DMS153 (cell line): ENCODE measurements at regions not wholly inside any gene's neighbourhood (a gene's known extent, or its start where the extent isn't known, plus 50 kb on each side); places are given as distances from the start of the nearest gene placed in this dataset.
A peak's percentile ranks its signal among the peaks of the same experiment; 100 is the strongest.

Experiments
- DNase-seq: peaks from one replicate; lab custom pipeline; 2025; lab: John Stamatoyannopoulos, UW

DNA sequence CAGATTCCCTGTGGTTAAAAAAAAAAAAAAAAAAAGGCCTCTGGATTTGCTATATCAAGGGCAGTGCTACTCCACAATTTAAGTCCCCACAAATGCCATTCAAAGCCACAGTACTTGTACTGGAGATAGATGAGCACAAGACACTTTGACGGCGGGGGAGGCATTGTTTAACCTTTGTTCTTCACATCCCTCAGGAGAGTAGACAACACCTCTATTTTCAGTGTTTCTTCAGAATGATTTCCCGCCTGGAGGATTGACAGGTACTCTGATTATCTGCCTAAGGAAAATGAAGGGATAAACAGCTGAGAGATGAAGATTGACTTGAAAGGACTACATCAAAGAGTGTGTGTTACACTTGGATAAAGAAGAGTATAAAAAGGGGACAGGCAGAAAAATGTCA is 58.7 kb downstream of the OTOL1 start:
- no peak for DNase-seq

DNA sequence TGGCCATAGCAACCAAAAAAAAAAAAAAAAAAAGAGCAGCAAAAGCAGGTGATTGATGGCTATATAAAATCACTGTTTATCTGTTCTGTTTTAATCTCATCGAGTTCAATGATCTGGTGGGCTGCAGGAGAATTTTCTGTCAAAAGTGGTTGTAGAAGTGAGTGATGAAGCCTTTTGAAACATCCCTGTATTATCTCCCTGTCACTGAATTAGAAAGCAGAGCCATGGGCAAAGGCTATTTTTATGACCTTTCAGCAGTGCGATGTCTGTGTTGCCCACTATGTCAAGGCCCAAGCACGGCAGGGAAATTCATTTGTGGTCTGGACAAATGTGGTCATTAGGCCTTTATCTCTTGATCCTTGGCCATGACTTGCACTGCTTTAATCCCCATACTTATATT is 59.9 kb downstream of the OTOL1 start:
- DNase-seq: no peak

DNA sequence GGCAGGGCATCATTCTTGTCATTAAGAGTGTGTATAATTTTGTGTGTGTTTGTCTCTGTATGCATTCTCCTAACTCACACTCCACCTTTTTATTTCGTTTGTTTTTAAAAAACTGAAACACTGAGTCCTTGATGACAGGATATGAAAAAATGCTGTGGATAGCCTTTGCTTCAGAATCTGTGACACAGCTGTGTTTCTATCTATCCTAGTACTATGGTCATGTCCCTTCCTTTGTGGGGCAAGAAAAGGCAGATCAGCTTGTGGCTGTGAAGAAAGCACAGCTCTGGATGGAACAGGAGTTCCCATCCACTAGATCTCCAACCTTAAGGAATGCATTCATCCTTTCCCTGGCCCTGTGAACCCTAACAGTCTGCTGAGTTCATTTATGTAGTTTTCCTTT is 60.3 kb downstream of the OTOL1 start:
- DNase-seq: no peak

DNA sequence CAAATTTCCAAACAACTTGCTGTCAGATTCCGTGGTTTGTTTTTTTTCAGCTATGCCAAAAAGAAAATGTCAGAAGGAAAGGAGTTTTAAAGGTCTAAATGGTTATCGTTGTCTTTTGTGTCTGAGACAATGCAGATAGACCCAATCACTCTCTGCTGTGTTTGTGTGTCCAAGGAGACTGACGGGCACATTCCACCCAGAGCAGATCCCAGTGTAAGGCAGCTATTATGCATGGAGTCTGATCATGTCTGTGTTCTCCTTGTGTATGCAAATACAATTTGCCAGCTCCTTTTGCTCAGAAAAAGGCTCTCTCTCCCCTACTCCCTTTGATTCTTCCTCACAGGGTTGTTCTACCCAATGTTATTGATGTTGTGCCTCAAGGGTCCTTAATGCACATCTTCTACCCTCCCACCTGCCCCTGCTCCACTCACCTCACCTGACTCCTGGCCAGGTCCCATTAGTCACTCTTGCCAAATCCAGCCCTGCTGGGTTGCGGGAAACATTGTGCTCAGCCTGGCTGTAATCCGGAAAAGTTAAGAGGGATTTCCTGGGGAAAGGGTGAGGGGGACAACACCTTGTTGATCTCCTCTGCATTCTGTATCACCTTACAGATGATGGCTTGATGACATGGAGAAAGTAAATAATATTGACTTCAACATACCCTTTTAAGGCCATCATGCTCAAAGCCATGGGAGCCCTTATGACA is 61.0 kb downstream of the OTOL1 start:
- DNase-seq: no peak

DNA sequence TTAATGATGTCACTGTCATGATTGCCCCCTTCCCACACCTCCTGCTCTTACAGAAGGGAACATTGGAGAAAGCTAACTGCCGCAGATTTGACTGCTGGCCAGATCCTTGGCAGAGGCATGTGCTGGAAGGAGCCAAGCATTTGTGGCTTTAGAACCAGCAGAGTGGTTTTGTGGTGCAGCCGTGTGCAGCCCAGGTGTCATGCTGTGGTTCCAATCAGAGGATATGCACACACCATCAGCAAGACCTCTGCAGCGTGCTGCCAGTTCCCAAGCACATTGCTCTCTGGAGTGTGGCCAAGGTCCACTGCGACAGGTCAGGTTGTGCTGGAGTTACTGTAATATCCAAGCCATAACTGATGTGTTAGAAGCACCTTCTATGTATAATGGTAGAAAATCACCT is 61.6 kb downstream of the OTOL1 start:
- no peak for DNase-seq

DNA sequence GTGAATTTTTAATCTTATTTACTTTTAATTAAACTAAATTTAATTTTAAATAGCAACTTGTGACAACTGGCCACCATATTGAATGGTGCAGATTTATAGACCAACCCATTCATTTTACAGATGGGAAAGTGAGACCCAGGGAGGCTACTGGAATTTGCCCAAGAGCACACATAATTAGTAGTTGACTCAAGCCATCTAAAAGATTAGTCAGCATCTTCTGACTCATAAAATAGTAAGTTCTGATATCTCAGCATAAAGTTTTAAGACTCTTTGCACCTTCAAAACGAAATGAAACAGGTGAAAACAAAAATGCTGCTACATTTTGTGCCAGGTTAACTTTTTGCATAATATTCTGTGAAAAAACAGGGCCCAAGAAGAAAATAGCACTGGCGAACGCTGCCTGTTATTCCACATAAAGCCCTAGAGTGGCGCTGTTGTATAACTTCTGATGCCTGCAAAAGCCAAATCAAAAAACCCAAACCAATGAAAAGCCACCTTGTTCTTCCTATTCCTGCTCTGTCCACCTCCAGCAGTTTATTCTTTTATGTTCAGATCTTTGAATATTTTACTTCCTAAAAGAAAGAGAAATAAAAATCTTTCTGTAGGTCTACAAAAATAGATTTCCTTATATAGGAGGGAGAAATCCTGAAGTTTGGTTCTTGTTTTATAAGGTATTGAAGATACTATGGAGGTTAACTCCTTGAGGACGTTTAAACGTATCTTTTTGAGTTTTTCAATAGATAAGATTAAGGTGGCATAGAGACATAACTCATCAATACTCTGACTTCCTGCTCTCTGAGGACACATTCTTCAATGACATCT is 62.8 kb downstream of the OTOL1 start:
- DNase-seq: no peak

DNA sequence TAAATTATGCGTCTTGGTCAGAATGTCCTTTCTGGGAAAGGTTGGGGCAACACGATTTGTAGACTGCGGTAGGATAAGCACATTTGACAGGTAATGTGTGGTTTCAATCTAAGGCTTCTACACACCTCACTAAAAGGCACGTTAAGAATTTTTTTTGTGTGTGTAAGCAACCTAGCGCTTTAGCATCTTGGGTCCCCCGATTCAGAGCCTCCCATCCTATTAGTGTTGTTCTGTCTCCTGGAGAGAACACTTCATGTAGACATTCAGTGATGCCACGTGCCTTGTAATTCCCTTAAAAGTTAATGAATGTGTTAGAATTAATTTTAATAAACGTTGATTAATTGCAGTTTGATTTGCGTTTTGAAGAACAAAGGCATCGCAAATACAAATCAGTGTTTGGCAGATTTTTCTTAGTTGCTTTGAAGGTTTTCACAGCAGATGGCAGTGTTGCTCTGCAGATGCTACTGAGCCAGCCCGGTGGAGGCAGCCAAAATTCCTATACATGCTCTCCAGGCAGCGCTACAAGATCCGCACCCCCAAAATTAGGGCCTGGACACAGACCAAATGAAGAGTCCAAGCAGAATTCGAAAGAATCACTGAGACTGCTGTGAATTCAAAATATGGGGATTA is 63.5 kb downstream of the OTOL1 start:
- peak; percentile 34 for DNase-seq

DNA sequence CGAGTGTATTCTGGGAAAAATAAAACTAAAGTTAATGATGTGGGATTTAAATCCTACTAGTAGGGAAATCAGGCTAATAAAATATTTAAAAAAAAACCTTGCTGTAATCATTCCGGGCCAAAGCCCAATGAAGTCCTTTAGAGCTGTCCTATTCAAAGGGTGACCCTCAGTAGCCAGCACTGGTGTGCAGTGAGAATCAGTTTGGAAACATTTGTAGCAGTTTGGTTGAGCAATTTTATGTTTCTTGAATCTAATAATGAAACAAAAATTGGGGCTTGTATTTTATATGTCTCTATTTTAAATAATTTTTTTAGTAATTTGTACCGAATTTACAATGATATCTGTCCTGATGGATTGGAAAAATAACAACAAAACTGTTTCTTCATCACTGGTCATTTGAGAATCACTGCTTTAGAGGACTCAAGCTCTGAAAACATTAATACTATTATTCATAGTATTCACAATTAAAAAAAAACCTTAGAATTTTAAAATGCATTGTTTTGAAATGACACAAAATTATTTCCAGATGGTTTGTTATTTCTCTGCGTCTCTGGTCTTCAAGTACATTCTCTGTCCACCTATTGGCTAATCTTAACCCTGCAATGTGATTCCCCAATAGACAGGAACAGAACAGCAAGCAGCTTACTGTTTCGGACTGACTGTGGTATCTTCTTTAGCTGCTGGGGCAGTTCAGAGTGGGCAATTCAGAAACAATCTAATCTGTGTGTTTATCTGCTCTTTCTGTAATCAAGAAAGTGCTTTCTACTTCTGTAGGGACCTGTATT is 71.2 kb downstream of the OTOL1 start:
- no peak for DNase-seq

DNA sequence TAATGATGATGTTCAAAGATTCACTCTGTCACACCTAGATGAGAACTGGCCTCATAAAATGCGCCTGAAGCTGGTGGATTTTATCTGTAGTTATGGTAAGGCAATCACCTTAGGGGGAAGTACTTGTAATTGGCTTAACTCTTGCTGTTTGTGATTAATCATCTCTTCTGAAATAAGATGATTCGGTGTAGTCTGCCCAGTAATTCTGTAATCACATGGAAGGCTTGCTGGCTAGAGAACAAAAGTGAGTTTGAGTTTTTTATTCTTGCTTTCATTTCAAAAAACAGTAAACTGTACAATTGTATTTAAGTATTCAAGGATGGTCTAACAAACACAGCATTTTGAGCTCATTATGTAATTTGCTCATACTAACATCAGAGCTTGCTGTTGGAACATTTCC is 72.1 kb downstream of the OTOL1 start:
- no peak for DNase-seq

DNA sequence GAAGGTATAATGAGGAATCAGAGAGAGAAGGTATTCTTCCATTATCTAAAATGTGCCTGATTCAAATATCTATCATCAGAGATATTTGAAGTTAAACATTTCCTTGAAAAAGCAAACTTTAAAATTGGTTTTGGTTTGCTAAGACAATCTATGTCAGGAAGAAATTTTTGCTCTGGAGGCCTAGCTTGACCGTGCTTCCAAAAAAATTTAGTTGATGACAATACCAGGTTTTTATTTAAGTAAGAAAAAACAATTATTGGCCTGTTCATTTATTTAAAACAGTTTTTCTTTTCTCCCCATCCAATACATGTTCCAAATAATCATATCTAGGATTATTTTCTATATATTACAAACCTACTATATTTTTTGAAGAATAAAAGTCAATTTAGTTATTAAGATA is 75.3 kb downstream of the OTOL1 start:
- no peak for DNase-seq

DNA sequence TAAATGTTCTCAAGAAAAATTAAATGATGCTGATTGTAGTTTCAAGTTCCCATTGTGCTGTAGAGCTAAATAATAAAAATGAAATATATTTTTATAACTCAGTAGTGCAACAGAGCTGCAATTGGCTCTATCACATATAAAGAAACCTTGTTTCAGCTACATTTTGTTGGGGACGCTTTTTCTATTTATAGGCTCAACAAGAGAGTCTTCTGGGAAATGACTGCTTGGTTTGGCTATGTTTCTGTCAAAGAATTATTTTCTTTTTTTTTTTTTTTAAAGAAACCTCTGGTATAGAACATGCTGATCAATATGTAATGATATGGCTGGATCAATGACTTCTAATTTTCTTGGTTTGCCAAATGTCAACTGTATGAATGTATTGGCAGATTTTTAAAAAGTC is 76.5 kb downstream of the OTOL1 start:
- DNase-seq: no peak

DNA sequence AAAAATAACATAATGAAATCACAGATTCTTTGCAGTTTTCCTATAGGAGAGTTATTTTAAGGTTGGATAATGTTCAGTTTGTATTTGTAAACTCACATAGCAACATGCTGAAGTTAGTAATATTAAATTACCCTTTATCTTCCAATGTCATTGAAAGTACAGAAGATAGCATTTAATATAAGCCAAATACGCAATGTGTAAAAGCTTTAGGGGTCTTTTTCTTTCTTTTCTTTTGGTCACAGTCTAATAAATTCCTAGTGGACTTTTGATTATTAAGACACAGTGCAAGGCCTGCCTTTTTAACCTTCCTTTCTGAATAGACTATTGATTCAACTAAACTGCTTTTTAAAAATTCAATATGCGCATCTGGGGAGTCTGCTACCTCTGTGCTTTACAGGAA is 79.3 kb downstream of the OTOL1 start:
- no peak for DNase-seq

DNA sequence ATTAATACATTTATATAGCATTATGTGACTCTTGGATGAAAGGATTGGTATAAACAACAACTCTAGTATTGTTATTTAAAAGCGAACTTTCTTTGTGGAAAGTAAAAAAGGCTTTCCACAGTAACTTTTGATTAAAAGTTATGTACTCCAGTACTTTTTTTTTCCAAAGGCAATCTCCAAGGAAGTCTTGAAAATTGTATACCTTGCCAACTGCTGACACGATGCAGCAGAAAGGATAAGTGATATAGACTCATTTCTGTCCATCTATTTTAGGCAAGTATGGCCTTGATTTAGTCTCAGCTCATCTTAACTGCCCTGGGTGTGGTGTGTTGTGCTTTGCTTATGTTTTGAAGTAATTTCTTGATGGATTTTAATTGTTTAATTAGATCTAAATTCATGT is 79.7 kb downstream of the OTOL1 start:
- DNase-seq: peak; percentile 57

DNA sequence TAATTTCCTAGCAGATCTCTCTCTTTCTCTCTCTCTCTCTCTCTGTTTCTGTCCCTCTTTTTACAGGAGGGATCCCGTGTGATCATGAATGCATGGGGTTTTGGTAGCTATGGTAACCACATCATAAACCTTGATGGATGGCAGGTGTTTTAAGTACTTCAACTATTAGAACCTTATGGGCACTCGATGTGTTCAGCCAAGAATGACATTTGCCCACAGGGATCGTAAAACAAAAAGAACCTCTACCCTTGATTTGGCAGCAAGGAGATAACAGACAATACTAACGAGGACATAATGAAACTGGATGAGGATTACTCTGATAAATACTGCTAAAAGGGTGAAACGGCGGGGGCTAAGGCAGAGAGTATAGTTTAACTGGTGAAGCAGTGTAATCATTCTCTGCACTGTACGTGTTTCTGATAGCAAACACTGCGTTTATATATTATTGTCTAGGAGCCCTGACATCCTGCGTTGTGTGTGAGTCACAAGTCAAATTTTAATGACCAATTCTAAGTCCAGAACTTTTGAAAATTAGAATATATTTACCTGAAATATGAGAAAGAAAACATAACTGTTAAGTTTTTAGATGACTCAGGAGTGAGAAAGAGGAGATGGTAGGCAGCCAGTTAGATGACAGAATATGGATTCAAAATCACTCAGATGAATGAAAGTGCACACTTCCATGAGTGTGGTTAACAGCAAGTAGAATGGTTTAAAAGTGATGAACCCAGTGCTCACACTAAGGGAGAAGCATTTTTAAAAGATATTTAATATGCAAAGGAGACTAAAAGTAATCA is 80.3 kb downstream of the OTOL1 start:
- peak; percentile 97 for DNase-seq

DNA sequence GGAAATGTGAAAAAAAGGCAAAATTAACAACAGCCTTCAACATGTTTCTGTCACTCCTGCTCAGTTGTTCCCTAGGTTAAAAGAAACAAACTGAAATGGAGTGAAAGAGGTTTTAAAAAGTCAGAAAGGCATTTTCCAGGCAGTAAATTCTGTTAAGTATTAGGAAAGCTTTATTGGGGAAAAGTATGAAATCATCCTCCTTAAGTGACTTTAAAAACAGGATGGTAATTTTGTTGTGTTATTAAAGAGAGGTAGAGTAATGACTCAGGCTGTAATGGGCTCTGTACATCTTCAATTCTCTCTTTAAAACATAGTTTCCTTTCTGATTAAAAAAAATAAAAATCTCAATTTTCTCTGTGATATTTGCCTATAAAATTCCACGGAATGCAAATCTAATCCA is 81.1 kb downstream of the OTOL1 start:
- no peak for DNase-seq

DNA sequence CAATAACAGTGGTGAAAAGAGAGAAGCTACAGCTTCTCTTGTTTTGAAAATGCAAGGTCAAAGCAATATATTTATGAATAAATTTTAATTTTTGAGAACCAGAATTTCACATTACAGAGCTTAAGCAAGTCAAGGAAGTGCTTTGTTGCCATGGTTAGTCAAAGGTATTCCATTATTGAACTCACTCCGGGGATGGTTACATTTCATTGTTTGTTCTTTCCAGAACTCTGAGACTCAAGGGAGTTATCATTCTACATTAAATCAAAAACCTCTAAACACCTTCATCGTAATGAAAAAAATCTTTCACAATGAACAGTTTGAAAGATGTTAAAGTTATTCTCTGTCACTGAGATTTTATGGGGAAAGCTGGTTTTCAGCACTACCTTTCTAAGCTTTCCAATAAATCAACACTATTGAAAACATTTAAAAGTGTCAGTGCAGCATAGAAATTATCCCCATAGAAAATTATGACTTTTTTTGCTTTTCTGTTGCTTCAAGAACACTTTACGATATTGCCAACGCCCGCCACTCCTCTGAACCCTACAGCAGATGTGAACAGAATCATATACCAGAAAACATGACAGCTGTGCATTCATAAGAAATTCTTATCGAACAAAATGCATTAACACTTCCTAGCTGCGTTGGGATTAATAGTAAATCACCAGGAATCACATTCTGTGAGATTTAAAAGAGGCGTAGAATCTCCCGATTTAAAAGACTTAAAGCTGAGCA is 83.0 kb downstream of the OTOL1 start:
- no peak for DNase-seq

DNA sequence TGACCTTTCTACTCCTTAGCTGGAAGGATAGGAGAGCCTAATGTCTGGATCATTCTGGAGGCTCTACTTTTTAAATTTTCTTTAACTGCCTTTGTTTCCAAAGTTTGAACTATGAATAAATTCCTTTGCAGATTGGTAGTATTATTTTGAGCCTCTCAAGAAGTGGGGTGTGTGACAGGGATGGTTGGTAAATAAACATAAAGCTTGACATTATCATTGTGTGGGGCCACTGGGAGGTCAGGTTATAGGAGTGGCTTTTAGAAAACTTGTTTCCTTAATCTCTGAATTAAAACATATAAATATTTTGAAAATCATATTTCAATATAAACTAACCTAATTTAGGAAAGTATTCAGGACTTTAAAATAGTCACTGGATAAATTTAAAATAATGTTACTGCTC is 89.3 kb downstream of the OTOL1 start:
- DNase-seq: no peak

DNA sequence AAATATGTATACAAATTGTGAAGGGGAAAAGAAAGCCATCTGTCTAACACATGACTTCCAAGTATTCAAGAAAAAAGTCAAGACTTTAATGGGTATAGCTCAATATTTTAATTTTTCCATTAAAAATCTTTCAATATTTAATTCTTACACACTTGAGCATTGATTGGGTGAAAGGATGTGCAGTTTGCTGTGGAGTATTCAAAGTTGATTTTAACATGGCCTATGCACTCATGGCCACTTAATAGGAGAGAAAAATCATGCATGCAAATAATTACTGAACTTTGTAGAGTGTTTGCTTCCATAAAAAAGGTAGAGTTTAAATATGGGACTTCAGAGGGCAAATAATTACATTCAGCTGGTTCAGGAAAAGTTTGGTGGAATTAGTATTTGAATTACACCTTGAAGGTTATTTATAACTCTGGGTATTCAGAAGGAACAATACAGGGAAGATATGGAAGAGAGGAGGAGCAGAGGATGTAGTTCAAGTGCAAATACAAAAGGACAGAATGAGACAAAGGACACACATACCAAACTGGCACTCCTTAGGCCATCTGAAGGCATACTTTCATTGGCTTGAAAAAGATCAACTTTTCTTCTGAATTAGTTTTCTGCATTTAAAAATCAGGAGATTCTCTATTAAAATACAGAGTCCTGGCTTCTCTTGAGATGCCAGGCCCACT is 90.1 kb downstream of the OTOL1 start:
- DNase-seq: no peak

DNA sequence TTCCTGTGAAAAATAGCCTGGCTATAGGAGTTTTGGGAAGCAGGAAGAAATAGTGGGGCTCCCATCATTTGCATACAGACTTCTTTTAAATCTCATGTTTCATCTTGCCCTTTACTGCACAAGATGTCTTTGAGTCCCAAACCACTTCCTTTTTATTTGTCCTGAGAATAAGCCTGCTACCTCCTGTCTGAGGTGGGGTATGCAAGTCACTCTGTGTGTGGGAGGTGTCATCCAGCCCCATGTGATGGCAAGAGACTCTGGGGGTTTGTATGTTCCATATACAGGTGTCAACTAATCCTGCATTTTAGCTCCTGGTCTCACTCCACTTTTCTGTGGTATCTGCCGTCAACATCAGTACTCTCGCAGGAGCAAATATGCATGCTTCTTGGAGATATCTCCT is 102.0 kb downstream of the OTOL1 start:
- no peak for DNase-seq

DNA sequence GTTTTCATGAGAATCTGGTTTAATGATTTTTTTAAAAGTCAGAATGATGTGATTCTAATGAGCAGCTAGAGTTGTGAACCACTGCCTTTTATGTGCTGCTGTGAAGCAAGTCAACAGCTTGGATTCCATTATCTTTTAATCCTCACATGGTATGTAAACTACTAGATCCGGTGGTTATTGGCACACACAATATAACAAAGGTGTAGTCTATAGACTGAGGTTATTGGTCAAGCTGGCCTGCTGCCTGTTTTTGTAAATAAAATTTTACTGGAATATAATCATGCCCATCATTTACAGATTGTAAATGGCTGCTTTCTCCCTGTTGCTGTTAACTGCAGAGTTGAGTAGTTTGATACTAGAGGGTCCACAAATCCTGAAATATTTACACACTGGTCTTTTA is 103.1 kb downstream of the OTOL1 start:
- DNase-seq: peak; percentile 65
